ENCODE measurements at regions not wholly inside any gene's neighbourhood (a gene's known extent, or its start where the extent isn't known, plus 50 kb on each side); places are given as distances from the start of the nearest gene placed in this dataset.
"Not testable (repeated sequence)": the region's sequence is repeated elsewhere in the genome, so short reads cannot be mapped to it uniquely, and the experiment has no call there.

- TF ChIP-seq, protein P1, sequence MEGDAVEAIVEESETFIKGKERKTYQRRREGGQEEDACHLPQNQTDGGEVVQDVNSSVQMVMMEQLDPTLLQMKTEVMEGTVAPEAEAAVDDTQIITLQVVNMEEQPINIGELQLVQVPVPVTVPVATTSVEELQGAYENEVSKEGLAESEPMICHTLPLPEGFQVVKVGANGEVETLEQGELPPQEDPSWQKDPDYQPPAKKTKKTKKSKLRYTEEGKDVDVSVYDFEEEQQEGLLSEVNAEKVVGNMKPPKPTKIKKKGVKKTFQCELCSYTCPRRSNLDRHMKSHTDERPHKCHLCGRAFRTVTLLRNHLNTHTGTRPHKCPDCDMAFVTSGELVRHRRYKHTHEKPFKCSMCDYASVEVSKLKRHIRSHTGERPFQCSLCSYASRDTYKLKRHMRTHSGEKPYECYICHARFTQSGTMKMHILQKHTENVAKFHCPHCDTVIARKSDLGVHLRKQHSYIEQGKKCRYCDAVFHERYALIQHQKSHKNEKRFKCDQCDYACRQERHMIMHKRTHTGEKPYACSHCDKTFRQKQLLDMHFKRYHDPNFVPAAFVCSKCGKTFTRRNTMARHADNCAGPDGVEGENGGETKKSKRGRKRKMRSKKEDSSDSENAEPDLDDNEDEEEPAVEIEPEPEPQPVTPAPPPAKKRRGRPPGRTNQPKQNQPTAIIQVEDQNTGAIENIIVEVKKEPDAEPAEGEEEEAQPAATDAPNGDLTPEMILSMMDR (IDR thresholded peaks at IDR 0.05): no peak
- peak overlapping the region in 1 of 2 donors; percentile 21 for H3K27ac ChIP-seq
- H3K4me3 ChIP-seq: no peak overlapping the region
Observed at GRCh38 chr3:109687626-109688025, 350.3 kb upstream of the DPPA4 start.

GRCh38 chr3:109696932-109697331, 359.6 kb upstream of the DPPA4 start:
- no peak overlapping the region for H3K27ac ChIP-seq
- TF ChIP-seq, protein P1 (IDR thresholded peaks at IDR 0.05): no peak
- no peak for DNase-seq (ENCODE audit: low spot score)
- H3K4me3 ChIP-seq: no peak overlapping the region

More at GRCh38 chr3:109687626-109688025, 350.3 kb upstream of the DPPA4 start:
- no peak for DNase-seq (ENCODE audit: low spot score)

- H3K27ac ChIP-seq: no peak overlapping the region
- no peak for DNase-seq (ENCODE audit: low spot score)
- TF ChIP-seq, protein P1 (IDR thresholded peaks at IDR 0.05): no peak
- H3K4me3 ChIP-seq: no peak overlapping the region
Observed at GRCh38 chr3:109702252-109702651, 364.9 kb upstream of the DPPA4 start.

DNA sequence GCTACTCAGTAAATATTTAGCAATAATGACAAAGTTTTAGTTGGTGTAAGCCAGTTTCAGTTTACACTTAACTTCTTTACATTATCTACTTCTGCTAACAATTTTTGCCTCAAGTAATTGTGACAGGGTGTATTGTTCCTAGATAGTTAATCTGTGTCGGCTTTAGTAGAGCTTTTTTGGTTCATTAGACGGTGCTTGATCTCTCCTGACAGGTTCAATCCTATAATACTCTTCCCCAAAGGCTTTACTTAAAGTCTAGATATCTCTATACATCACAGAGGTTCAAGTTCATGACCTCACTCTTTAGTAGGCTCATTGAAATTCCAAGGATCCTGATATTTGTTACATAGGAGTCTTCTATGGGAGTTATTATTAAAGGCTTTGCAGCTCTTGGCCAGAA, 365.6 kb upstream of the DPPA4 start:
- TF ChIP-seq, protein P1 (IDR thresholded peaks at IDR 0.05): no peak
- no peak for DNase-seq (ENCODE audit: low spot score)
- no peak overlapping the region for H3K4me3 ChIP-seq
- no peak overlapping the region for H3K27ac ChIP-seq

DNA sequence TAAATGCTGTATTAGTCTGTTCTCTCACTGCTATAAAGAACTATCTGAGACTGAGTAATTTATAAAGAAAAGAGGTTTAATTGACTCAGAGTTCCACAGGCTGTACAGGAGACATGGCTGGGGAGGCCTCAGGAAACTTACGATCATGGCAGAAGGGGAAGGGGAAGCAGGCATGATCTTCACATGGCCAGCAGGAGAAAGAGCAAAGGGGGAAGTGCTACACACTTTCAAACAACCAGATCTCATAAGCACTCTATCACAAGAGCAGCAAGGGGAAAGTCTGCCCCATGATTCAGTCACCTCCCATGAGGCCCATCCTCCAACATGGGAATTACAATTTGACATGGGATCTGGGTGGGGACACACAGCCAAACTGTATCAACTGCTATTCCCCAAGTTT, 367.8 kb upstream of the DPPA4 start:
- DNase-seq (ENCODE audit: low spot score); H3K4me3 ChIP-seq; H3K27ac ChIP-seq: not testable (repeated sequence)

DNA sequence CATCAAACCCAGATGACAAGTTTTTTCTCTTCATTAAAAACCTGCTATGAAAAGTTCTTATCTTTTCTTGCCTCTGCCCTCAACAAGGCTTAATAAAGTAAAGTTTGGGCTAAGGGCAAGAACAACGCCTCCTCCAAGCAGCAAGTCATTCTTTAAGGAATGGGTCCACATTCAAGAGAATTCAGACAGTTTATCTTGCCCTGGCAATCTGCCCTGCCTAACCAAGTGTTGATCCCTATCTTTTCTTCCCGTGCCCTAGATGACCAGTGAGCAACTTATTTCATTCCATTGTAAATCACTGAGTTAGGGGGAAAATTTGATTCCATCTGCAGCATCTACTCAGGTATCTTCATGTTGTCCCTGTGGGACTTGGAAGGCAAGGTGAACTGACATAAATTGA, 370.3 kb upstream of the DPPA4 start:
- Histone ChIP-seq H3K27ac (no peak overlapping the region), H3K4me3 (no peak overlapping the region)
- TF ChIP-seq, protein P1 (IDR thresholded peaks at IDR 0.05): no peak
- DNase-seq (ENCODE audit: low spot score): no peak

GRCh38 chr3:109713288-109713687, 375.9 kb upstream of the DPPA4 start:
- no peak overlapping the region for H3K27ac ChIP-seq
- DNase-seq (ENCODE audit: low spot score): no peak
- TF ChIP-seq, protein P1 (IDR thresholded peaks at IDR 0.05): no peak
- H3K4me3 ChIP-seq: no peak overlapping the region

- TF ChIP-seq, protein P1 (IDR thresholded peaks at IDR 0.05): no peak
- no peak for DNase-seq (ENCODE audit: low spot score)
- no peak overlapping the region for H3K27ac ChIP-seq
- H3K4me3 ChIP-seq: no peak overlapping the region
Observed at GRCh38 chr3:109715707-109716106, 378.4 kb upstream of the DPPA4 start.
